ENCODE measurements at regions not wholly inside any gene's neighbourhood (a gene's known extent, or its start where the extent isn't known, plus 50 kb on each side); places are given as distances from the start of the nearest gene placed in this dataset.

DNA sequence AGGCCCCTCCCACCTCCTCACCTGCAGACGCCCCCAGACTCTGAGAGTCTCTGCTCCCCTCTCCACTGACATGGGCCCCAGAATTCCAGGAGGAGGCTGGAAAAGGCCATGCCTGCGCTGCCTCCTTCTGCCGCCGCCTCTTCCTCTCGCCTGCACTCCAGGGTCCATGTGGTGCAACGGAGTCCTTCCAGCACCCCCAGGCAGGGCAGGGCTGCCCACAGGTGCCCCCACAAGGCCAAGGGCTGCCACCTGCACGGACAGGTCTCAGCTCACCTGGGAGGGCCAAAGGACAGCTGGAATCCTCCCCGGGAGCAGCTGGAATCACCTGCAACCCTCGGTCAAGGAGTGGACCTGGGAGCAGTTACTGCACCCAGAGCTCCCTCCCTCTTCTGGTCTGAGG, 194.9 kb downstream of the RBFOX3 start:
- DNase-seq = no peak

DNA sequence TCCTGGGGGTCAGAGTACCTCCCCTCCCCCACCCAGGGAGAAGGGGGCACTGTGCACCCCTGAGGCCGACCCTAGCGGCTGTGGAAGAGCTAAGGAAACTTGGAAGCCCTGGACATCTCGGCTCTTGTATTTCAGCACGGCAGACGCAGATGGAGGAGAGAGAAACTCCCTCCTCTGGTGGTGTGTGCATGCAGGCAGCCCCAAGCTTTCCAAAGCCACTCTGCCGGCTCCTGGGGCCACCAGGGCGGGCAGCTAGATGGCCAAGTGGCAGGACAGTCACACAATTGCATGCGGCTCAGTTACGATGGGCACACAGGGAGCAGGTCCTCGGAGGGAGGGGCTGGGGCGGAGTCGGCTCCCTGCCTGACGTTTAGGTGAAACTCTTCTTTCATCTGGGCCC, 195.5 kb downstream of the RBFOX3 start:
- DNase-seq = no peak

DNA sequence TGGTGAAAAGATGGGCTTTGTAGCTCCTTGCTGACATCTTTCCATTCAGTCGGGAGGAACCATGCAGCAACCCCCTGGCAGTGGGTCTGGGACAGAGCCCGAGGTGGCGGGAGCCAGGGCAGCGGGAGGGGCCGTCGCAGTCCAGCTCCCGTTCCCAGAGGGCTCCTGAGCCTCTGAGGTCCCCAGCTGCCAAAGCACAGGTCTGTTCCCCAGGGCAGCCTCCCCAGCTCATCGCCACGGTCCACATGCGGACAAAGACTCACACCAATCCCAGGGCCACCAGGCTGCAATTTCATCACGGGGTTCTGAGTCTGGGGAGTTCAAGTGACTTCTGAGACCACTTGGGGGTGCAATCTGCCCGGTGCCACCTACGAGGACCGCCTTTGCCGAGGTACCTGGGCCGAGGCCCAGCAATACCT, 196.0 kb downstream of the RBFOX3 start:
- no peak for DNase-seq

DNA sequence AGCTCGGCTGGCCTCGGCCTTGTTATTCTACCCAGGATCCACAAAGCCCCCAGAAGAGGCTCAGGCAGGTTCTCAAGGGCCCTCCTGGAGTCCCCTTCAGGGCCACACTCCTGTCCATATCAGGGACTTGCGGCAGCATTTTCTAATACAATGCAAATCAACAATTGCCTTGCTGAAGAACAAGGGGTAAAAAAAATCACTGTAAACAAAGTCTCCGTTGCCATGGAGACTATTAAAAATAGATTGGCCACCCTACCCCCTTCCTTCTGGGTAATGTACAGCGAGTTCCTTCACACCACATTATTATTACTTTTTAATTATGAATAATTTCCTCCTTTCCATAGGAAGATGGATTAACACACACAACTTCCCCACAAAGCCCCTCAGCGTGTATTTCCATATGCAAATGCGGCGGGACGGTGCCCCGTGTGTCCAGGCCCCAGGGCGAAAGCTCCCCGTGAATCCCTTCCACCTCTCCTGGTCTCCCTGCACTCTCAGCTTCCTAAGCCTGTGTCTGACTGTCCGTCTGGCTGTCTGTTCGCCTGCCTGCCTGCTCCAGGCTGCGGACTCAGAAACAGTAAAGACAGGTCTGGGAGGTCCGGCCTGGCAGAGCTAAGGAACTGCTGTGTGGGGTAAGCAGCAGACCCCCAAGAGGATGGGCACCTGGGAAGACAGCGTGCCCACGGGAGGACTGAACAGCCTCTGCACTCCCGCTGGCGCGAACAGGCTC, 196.6 kb downstream of the RBFOX3 start:
- no peak for DNase-seq

DNA sequence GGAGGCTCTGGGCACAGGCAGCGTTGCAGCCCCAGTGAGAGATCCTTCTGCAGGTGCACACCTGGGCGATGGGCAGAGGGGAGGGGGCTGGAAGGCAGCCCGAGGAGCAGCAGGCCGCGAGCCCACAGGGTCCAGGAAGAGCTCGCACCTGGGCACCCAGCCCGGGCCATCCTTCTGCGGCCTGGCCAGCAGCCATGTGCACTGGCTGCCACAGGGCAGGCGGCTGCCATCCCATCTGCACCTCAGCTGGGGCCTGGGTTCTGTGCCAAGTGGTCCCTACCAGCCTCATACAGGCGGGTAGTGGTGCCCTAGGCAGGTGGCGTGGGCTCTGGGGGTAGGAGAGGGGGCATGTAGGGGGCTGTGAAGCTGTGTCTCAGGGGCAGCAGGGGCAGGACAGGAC, 197.2 kb downstream of the RBFOX3 start:
- no peak for DNase-seq

DNA sequence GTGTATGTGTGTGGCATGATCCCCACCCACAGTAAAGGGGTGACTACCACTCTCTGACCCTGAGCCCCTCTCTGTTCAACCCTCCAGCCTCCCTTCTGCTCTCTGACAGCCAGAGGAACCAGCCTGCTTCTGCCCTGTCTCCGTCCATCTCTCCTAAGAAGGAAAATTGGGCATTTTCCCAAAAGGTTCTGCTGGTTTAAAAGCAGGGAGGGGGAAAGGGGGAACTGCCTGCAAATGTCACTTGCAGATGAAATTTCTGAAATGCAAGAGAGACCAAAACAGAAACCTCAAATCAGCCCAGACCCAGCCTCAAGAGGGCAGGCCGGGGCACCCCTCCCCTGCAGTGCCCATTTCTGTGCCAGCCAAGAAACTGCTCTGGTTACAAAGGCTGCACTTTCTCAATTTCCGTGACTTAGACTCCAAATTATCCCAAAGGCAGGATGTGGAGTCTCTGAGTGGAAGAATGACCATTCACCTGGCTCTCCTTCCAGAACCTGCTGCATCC, 197.9 kb downstream of the RBFOX3 start:
- DNase-seq = no peak

DNA sequence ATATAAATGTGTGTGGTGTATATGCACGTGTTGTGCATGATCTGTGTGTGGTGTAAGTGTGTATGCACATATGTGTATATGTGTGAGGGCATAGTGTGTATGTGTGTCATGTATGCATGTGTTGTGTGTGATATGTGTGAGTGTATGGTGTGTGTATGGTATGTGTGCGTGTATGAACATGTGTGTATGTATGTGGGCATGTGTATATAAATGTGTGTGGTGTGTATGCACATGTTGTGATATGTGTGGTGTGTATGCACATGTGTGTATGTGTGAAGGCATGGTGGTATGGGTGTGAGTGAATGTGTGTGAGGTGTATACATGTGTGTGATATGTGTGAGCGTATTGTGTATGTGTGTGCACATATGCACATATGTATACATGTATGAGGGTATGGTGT, 198.7 kb downstream of the RBFOX3 start:
- no peak for DNase-seq

DNA sequence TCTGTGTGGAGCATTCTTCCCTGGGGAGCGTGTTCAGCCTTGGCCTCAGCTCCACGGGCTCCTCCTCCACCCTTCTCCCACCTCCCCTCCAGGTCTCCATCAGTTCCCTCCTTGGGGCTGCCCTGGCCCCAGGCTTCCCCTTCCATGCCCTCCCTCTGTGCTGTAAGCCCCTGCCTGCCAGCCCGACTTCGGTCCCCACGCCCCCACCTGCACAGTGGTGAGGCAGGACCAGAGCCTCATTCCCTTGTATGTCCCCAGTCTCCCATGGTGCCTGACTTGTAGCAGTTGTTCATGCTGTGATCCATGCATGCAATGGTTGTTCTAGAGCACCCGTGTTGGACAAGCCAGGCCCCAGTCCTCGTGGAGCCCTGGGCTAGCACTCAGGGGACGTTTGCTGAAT, 199.4 kb downstream of the RBFOX3 start:
- DNase-seq = no peak

DNA sequence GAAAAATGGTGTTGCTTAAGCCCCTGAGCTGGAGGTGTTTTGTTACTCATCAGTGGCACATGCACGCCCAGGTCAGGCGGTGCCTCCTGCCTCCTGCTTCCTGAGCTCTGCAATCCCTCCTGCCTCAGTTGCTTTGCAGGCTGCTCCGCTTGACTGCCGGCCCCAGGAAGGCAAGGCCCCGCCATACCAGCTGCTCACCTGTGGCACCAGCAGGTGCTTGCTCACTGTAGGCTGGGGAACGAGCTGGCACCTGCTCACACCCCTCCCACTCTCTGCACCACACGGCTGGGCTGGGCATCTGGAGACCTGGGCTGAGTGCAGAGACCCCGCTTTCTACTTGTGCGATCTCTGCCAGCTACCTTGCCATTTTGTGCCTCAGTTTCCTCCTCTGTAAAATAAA, 200.2 kb downstream of the RBFOX3 start:
- no peak for DNase-seq

DNA sequence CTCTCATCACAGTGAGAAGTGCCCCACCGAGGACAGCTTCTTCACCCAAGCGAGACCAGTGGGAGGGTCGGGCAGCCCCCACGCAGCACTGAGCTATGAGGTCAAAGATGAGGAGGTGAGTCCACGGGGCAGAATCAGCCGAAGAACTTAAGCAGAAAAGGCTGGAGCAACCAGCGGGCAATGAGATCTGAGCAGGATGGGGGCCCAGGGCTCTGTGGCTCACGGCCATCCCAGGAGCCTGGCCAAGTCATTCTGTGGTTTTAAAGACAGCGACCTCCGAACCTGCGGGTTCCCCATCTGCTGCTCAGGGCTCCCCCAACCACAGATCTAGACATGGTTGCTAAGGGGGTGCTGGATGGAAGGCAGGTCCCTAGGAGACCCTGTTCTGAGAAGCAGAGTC, 202.6 kb downstream of the RBFOX3 start:
- no peak for DNase-seq

DNA sequence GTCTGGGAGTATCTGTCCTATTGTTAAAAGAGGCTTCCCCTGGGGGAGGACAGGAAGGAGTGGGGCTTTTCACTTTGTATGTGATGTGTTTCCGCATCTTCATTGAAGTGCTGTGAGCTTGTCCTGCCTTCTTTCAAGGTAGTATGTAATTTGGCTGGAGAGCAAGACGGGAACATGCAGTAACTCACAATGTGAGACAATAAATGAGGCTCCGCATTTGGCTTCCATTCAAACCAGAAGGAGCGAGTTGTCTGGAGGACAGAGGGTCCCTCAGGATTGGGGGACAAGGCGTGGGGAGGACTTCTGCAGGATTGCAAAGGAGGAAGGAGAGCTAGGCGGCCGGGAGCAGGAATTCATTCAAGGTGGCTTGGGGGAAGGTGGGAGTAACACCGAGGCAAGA, 203.5 kb downstream of the RBFOX3 start:
- DNase-seq = no peak

DNA sequence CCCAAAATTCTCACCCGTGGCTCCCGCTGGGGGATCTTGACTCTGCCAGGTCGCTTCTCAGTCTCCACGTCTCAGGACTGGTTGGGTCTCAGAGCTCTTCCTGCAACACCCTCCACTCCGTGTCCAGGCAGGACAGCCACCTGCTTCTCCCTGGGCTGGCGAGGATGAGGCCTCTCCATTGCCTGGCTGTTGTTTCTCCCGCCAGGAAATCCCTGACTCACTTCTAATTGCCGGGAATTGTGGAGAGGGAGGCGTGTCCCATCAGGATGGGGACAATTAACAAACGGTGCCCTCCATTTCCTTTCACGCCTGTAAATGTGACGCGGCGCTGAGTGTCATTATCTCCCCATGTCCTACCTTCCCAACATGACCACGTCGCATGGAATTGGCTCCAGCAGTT, 204.5 kb downstream of the RBFOX3 start:
- no peak for DNase-seq

DNA sequence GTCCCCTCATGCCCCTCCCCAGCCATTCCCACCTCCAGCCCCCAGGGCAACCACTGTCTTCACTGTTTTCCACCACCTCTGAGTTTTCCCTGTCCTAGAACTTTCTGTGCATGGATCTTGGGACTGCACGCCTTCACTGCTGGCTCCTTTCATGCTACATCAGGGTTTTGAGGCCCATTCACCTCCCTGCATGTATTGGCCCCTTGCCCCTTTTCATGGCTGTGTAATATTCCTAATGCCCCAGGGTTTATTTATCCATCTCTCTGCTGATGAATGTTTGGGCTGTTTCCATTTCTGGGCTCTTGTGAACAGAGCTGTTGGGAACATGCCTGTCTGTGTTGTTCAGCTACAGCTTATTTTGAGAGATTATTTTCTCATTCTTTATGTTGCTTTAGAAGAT, 205.0 kb downstream of the RBFOX3 start:
- DNase-seq = no peak

DNA sequence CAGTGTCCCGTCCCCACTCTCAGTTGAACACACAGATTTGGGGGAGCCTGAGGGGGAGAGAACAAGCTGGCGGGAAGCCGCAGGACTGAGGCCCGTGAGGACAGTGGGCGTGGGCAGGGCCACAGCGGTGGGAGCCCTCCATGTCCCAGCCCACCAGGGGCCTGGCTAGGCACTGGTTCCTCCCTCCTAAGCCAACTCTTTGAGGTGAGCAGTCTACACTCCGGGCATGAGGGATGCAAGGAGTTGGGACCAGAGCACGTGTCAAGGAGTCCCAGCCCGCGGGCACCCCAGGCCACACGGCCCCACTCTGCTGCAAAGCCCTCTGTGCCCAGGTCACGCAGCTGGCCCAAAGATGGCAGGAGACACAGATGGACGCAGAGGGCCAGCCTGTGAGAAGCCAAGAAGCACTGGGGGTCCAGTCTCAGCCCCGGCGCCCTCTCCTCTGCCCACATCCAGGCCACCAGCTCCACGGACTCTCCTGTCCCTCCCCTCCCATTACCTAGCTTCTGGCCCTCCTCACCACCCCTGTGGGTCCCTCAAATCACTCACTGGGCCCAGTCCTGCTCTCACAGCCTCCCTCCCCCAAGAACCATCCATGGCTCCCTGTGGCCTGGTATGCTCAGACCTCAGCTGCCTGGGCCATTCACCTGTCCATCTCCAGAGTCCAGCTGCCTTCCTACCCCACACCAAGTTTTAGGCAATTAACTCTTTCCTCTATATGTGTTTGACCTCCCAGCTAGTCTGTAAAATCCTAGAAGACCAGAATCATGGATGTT, 206.5 kb downstream of the RBFOX3 start:
- no peak for DNase-seq

DNA sequence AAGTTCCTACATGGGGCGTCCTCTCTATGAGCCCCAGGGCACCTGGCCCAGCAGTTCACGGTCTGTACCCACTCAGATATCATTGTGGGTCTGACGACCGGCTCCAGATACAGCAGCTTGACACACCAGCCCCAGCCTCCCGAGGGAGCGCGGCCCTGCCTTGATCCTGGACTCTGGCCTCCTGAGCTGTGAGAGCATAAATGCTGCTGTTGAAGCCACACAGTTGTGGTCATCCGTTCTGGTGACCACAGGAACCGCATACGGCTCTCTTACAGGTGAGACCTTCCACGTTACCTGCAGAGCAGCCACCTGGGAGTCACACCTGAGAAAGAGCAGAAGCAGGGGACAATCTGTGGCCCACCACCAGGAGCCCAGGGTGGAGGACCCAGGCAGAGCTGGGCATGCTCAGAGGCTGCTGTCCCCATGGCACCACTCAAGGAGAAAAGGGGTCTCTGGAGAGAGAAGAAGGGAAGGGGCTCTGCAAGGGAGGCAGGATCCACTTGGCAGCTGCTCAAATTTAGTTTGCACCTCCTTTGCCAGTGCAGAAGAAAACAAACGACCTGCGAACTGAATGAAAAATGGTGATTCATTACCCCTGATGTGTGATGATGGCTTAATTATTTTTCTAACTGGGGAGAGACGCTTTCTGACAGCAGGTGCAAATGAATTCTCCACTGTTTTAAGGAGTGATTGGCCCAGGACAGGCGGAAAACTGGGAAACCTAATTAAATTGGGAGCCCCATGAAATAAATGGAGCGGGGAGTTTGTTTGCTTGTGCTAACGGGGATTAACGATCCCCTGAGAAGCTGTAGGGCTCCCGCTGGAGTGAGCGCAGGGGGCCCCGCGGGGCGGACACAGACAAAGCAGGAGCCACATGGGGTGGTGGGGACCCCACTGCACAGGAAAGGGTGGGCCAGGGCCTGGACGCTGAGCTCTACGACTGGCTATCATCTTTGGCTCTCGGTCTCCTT, 208.9 kb downstream of the RBFOX3 start:
- DNase-seq = no peak

DNA sequence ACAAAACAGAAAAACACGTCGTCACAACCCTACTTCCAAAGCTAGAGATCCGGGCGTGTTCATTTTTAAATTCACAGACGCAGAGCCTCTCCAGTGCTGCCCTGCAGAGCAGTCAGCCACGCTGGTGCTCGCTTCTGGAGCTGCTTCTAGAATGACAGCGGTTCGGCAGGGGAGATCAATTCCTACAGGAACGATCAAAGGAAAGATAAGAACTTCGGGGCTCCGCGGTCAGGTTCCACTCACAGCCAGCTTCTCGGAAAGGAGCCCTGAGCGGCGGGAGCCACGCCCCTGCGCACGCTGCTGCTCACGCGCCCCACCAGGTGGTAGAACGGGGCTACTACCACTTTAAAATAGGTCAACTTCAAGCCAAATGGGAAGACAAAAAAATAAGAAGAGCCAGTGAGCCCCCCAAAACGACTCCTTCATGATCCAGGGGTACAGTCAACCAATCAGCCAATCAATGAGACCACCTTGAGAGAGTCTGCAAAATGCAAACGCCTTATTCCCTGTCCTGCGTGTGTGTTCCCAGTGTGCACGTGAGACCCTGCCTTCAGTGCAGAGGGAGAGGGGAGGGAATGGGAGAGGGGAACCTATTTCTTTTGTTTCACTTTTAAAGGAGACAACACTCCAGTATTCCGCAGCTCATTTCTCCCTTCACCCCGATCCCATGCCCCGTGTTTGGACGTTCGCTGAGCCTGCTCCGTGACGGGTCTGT, 209.7 kb downstream of the RBFOX3 start:
- peak; percentile 21 for DNase-seq

DNA sequence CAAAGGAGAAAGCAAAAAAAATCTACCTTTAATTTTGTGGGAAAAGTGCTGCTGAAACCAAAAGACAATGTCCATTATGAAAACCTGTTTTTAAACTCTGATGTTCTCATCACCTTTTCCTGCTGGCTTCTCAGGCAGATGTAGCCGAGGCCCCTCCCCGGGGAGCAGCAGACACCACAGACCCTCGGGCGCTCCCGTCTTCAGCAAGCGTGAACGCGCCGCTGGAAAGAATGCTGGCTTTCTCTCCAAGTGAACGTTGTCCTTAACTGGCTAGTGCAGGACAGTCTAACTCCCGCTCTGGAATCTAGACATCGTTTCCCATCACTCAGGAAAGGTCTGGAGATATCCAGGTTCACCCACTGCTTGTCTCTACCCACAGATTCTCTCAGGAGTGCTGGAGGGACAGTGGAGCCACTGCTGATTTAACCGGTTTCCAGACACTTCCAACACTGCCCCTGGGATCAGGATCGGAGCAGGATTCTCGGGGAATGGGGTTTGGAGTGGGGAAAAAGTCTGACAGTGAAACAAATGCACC, 211.2 kb downstream of the RBFOX3 start:
- no peak for DNase-seq

DNA sequence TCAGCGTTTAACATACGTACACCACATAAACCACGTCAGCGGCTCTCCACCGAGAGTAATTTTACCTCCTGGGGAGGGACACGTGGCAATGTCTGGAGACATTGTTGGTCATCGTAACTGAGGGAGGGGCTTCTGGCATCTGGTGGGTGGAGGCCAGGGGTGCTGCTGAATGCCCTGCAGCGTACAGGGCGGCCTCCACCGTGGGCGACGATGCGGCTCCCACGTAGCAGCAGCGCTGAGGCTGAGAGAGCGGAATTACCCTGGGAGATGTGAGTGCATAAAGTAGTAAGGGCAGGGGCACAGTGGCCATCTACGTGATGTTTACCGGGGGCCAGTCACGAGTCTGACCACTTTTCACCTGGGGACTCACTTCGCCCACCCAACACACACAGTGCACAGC, 212.4 kb downstream of the RBFOX3 start:
- no peak for DNase-seq

DNA sequence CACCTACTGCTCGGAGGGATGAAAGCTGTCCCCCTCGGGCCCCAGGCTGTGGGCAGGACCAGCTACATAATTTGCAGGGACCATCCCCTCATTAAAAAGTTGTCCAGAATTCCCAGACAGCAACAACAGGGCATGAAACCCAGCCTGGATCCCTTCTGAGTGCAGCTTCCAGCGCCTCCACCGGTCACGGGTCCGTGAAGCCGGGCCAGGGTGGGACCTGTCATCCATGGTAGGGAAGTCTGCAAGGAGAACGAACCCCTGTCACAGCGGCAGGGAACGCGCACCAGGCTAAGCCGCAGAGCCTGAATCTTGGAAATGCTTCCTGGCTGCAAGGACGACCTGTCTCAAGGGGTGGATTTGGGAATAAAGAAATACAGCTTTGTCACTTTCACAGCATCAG, 214.2 kb downstream of the RBFOX3 start:
- no peak for DNase-seq

DNA sequence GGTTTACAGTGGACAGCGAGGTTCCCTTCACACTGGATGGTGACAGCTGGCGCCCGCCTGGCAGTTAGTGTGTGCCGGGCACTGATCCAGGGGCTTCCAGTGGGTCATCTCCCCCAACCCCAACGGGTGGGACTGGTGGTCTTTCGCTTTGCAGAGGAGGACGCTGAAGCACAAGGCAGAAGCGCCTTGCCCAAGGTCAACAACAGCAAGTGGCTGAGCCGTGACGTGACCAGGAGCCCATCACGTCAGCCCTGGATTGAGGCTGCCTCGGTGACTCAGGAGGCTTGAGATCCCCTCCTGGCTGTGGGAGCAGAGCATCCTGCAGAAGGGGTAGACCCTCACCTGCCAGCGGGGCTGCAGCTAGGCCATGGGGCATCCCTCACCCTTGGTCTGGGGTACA, 215.3 kb downstream of the RBFOX3 start:
- no peak for DNase-seq

DNA sequence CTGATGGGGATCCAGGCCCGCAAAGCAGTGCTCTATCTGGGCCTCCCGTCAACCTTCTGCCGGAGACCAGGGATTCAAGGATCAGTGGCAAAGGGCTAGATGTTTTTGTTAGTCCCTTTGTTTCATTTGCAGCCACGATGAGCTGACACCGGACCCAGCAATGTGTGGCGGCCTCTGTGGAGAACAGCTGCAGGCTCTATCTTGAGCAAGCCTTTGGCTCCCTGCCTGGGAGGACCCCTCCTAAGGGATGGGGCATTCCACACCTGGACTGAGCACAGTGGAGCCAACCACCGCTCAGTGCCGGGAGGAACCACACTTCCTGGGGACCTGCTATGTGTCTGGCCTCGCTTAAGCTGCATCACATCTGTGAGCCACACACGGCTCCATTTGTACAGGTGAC, 215.8 kb downstream of the RBFOX3 start:
- DNase-seq = no peak

DNA sequence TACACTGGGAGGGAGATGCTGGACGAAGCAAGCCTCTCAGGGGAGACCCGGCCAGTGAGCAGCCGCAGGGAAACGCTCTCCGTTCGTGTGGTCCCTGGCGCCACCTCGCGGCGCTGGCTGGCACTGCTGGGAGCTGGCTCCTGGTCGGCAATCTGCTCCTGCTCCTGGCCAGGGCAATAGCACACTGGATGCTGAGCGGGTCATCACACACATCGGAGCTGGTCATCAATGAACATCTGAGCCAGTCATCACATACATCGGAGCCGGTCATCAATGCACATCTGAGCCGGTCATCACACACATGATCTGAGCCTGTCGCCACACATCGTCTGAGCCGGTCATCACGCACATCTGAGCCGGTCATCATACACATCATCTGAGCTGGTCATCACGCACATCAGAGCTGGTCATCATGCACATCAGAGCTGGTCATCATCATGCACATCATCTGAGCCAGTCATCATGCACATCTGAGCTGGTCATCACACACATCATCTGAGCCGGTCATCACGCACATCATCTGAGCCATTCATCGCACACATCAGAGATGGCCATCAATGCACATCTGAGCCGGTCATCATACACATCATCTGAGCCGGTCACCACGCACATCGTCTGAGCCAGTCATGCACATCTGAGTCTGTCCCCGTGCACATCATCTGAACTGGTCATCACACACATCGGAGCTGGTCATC, 217.3 kb downstream of the RBFOX3 start:
- peak; percentile 43 for DNase-seq
